ENCODE measurements at regions not wholly inside any gene's neighbourhood (a gene's known extent, or its start where the extent isn't known, plus 50 kb on each side); places are given as distances from the start of the nearest gene placed in this dataset.

DNA sequence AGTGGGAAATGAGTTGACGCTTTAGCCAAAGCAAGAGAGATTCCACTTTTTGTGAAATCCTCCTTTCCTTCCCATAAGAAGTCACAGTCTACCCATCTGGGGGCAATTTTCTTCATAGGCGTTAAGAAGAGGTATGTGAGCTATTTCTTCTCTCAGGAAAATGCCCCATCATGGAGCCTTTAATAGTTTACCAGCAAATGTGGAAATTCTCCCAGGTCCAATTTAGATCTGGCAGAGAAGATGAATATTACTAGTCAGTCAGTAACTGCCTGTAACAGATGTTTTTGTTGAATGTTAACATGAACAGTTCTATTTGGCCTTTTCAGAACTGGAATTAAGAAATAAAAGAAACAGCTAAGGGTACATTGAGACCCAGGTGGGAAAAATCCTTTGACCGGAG lies 156.4 kb upstream of the RFX3 start:
- TF ChIP-seq, protein P1, sequence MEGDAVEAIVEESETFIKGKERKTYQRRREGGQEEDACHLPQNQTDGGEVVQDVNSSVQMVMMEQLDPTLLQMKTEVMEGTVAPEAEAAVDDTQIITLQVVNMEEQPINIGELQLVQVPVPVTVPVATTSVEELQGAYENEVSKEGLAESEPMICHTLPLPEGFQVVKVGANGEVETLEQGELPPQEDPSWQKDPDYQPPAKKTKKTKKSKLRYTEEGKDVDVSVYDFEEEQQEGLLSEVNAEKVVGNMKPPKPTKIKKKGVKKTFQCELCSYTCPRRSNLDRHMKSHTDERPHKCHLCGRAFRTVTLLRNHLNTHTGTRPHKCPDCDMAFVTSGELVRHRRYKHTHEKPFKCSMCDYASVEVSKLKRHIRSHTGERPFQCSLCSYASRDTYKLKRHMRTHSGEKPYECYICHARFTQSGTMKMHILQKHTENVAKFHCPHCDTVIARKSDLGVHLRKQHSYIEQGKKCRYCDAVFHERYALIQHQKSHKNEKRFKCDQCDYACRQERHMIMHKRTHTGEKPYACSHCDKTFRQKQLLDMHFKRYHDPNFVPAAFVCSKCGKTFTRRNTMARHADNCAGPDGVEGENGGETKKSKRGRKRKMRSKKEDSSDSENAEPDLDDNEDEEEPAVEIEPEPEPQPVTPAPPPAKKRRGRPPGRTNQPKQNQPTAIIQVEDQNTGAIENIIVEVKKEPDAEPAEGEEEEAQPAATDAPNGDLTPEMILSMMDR (IDR thresholded peaks at IDR 0.05; ENCODE audit: low read depth, low read length, missing input control), result no peak
- TF ChIP-seq, protein P2, sequence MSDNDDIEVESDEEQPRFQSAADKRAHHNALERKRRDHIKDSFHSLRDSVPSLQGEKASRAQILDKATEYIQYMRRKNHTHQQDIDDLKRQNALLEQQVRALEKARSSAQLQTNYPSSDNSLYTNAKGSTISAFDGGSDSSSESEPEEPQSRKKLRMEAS (IDR thresholded peaks at IDR 0.05), result no peak
- no peak for TF ChIP-seq YY1 (IDR thresholded peaks at IDR 0.05)
- TF ChIP-seq, protein P3, sequence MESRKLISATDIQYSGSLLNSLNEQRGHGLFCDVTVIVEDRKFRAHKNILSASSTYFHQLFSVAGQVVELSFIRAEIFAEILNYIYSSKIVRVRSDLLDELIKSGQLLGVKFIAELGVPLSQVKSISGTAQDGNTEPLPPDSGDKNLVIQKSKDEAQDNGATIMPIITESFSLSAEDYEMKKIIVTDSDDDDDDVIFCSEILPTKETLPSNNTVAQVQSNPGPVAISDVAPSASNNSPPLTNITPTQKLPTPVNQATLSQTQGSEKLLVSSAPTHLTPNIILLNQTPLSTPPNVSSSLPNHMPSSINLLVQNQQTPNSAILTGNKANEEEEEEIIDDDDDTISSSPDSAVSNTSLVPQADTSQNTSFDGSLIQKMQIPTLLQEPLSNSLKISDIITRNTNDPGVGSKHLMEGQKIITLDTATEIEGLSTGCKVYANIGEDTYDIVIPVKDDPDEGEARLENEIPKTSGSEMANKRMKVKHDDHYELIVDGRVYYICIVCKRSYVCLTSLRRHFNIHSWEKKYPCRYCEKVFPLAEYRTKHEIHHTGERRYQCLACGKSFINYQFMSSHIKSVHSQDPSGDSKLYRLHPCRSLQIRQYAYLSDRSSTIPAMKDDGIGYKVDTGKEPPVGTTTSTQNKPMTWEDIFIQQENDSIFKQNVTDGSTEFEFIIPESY (IDR thresholded peaks at IDR 0.05), result no peak
- no peak for TF ChIP-seq RAD21 (IDR thresholded peaks at IDR 0.05)
- no peak for TF ChIP-seq JUND (IDR thresholded peaks at IDR 0.05)
- TF ChIP-seq GABPA (IDR thresholded peaks at IDR 0.05 in 1 of 2, conservative IDR thresholded peaks at IDR 0.05 in 1 of 2), result no peak
- TF ChIP-seq, protein P4, sequence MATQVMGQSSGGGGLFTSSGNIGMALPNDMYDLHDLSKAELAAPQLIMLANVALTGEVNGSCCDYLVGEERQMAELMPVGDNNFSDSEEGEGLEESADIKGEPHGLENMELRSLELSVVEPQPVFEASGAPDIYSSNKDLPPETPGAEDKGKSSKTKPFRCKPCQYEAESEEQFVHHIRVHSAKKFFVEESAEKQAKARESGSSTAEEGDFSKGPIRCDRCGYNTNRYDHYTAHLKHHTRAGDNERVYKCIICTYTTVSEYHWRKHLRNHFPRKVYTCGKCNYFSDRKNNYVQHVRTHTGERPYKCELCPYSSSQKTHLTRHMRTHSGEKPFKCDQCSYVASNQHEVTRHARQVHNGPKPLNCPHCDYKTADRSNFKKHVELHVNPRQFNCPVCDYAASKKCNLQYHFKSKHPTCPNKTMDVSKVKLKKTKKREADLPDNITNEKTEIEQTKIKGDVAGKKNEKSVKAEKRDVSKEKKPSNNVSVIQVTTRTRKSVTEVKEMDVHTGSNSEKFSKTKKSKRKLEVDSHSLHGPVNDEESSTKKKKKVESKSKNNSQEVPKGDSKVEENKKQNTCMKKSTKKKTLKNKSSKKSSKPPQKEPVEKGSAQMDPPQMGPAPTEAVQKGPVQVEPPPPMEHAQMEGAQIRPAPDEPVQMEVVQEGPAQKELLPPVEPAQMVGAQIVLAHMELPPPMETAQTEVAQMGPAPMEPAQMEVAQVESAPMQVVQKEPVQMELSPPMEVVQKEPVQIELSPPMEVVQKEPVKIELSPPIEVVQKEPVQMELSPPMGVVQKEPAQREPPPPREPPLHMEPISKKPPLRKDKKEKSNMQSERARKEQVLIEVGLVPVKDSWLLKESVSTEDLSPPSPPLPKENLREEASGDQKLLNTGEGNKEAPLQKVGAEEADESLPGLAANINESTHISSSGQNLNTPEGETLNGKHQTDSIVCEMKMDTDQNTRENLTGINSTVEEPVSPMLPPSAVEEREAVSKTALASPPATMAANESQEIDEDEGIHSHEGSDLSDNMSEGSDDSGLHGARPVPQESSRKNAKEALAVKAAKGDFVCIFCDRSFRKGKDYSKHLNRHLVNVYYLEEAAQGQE (IDR thresholded peaks at IDR 0.05), result no peak

Measured in liver (tissue), 3 donors.